ENCODE measurements at regions not wholly inside any gene's neighbourhood (a gene's known extent, or its start where the extent isn't known, plus 50 kb on each side); places are given as distances from the start of the nearest gene placed in this dataset.
"Not testable (repeated sequence)": the region's sequence is repeated elsewhere in the genome, so short reads cannot be mapped to it uniquely, and the experiment has no call there.

- Mint-ChIP-seq H3K9me3 (peaks cover 52% of the 10 kb centered on the region), H3K27ac (no peak overlapping the region), H3K27me3 (no peaks in the 10 kb centered on the region), H3K4me1 (ENCODE audit: low read depth) (no peaks in the 10 kb centered on the region), H3K4me3 (no peak overlapping the region), H3K36me3 (ENCODE audit: low read depth) (no peaks in the 10 kb centered on the region)
- intact Hi-C loops (cut with micrococcal nuclease) = no loop called here
Measured at GRCh38 chr11:37306563-37306962, 708.5 kb upstream of the RAG2 start.

DNA sequence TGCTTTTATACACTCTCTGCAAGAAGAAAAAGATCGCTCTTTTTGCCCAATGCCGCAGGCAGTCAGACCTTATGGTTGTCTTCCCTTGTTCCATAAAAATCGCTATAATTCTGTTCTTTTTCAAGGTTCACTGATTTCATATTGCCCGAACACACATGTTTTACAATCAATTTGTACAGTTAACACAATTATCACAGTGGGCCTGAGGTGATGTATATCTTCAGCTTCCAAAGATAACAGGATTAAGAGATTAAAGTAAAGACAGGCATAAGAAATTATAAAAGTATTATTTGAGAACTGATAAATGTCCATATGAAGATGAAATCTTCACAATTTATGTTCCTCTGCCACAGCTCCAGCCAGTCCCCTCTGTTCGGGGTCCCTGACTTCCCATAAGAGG, 703.4 kb upstream of the RAG2 start:
- not testable (repeated sequence) for H3K4me3 Mint-ChIP-seq; H3K27ac Mint-ChIP-seq; H3K4me1 Mint-ChIP-seq (ENCODE audit: low read depth)

GRCh38 chr11:37298173-37298572, 700.1 kb upstream of the RAG2 start:
- H3K27ac Mint-ChIP-seq = no peak overlapping the region
- no peaks in the 10 kb centered on the region for H3K36me3 Mint-ChIP-seq (ENCODE audit: low read depth)

More for the DNA sequence above, 703.4 kb upstream of the RAG2 start:
- intact Hi-C loops (cut with micrococcal nuclease); H3K36me3 Mint-ChIP-seq (ENCODE audit: low read depth); H3K27me3 Mint-ChIP-seq: not testable (repeated sequence)
- H3K9me3 Mint-ChIP-seq = peaks cover 75% of the 10 kb centered on the region

GRCh38 chr11:37286890-37287289, 688.9 kb upstream of the RAG2 start:
- Mint-ChIP-seq H3K4me3 (no peak overlapping the region), H3K27ac (no peak overlapping the region), H3K4me1 (ENCODE audit: low read depth) (no peaks in the 10 kb centered on the region), H3K27me3 (no peaks in the 10 kb centered on the region), H3K9me3 (peaks cover 49% of the 10 kb centered on the region), H3K36me3 (ENCODE audit: low read depth) (no peaks in the 10 kb centered on the region)
- intact Hi-C loops (cut with micrococcal nuclease) = no loop called here

More at GRCh38 chr11:37298173-37298572, 700.1 kb upstream of the RAG2 start:
- Mint-ChIP-seq H3K4me1 (ENCODE audit: low read depth) (no peaks in the 10 kb centered on the region), H3K9me3 (peaks cover 74% of the 10 kb centered on the region), H3K4me3 (no peak overlapping the region), H3K27me3 (no peaks in the 10 kb centered on the region)
- intact Hi-C loops (cut with micrococcal nuclease) = no loop called here

- Mint-ChIP-seq H3K36me3 (ENCODE audit: low read depth) (no peaks in the 10 kb centered on the region), H3K9me3 (peaks cover 46% of the 10 kb centered on the region), H3K4me3 (no peak overlapping the region), H3K27ac (no peak overlapping the region), H3K27me3 (no peaks in the 10 kb centered on the region), H3K4me1 (ENCODE audit: low read depth) (no peaks in the 10 kb centered on the region)
- intact Hi-C loops (cut with micrococcal nuclease) = no loop called here
Measured at GRCh38 chr11:37282367-37282766, 684.3 kb upstream of the RAG2 start.

DNA sequence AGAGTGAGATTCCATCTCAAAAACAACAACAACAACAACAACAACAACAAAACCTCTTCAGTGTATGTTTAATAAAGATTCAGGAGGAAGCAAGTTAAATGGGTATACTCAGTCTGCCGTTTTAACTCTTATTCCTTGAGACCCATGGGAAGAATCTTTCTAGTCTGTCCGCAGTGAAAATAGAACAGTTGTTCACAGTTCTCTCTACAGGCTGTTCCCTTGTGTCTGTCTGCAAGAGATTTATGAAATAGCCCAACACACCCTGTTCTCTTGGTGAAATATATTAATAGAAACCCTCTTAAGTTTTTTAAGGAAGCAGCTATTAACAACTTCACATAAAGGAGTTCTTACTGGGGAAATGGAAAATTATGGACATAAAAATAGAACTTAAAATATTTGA, 682.2 kb upstream of the RAG2 start:
- Mint-ChIP-seq H3K4me3 (no peak overlapping the region), H3K36me3 (ENCODE audit: low read depth) (no peaks in the 10 kb centered on the region), H3K9me3 (peaks cover 35% of the 10 kb centered on the region), H3K27ac (no peak overlapping the region), H3K27me3 (no peaks in the 10 kb centered on the region), H3K4me1 (ENCODE audit: low read depth) (no peaks in the 10 kb centered on the region)
- intact Hi-C loops (cut with micrococcal nuclease) = no loop called here

GRCh38 chr11:37277896-37278465, 679.9 kb upstream of the RAG2 start:
- H3K27me3 Mint-ChIP-seq = no peaks in the 10 kb centered on the region
- H3K4me3 Mint-ChIP-seq = no peak overlapping the region
- no peaks in the 10 kb centered on the region for H3K4me1 Mint-ChIP-seq (ENCODE audit: low read depth)
- intact Hi-C loops (cut with micrococcal nuclease) = no loop called here
- peaks cover 35% of the 10 kb centered on the region for H3K9me3 Mint-ChIP-seq
- no peak overlapping the region for H3K27ac Mint-ChIP-seq
- H3K36me3 Mint-ChIP-seq (ENCODE audit: low read depth) = no peaks in the 10 kb centered on the region

DNA sequence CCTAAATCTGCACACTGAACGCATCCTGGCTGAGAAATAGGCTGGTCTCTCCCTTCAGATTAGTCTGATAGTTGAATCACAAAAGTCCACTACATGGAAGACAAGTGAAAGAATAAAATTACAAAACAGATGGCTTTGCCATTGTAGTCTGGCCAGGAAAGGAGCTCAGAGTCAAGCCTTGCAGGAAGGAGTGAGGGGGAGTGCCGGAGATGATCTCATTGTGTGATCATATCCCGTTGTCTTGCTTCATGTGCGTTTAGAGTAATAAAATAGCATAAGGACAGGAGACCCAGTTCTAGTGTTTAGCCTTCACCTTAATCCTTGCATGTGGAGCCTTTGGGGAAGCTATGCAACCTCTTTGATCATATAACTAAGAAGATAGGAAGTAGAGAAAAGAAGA, 666.7 kb upstream of the RAG2 start:
- H3K4me1 Mint-ChIP-seq (ENCODE audit: low read depth) = no peaks in the 10 kb centered on the region
- peaks cover 9% of the 10 kb centered on the region for H3K9me3 Mint-ChIP-seq
- no peak overlapping the region for H3K4me3 Mint-ChIP-seq
- no peaks in the 10 kb centered on the region for H3K27me3 Mint-ChIP-seq
- intact Hi-C loops (cut with micrococcal nuclease) = no loop called here
- no peak overlapping the region for H3K27ac Mint-ChIP-seq
- no peaks in the 10 kb centered on the region for H3K36me3 Mint-ChIP-seq (ENCODE audit: low read depth)

DNA sequence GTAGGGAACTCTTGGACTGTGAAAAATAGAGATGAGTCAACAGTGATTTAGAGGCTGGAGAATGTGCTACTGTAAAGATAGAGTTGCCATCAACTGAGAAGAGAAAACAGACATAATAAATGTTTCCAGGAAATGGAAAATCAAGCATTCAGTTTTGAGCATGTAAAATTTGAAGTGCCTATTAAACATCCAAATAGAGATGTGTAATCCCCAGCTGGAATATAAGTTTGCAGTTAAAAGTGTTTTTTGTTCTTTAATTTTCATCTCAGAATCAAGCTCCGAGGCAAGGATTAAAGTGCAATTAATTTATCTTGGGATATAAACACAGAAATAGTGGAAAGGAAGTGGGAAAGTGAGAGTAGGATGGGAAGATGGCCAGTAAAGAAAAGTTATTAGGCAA, 666.0 kb upstream of the RAG2 start:
- H3K9me3 Mint-ChIP-seq = peaks cover 9% of the 10 kb centered on the region
- no peaks in the 10 kb centered on the region for H3K4me1 Mint-ChIP-seq (ENCODE audit: low read depth)
- no peak overlapping the region for H3K27ac Mint-ChIP-seq
- no peak overlapping the region for H3K4me3 Mint-ChIP-seq
- intact Hi-C loops (cut with micrococcal nuclease) = no loop called here
- H3K27me3 Mint-ChIP-seq = no peaks in the 10 kb centered on the region
- H3K36me3 Mint-ChIP-seq (ENCODE audit: low read depth) = no peaks in the 10 kb centered on the region

DNA sequence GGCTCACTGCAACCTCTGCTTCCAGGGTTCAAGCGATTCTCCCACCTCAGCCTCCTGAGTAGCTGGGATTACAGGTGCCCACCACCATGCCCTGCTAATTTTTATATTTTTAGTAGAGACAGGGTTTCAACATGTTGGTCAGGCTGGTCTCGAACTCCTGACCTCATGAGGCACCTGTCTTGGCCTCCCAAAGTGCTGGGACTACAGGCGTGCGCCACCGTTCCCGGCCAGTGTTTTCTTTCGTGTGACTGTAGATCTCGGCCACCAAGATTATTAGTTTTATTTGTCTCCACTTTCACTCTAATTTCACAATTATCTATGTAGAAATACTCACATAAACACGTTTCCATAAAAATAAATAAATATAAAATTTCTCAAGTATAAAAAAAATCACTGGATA, 665.4 kb upstream of the RAG2 start:
- intact Hi-C loops (cut with micrococcal nuclease); H3K27ac Mint-ChIP-seq; H3K36me3 Mint-ChIP-seq (ENCODE audit: low read depth): not testable (repeated sequence)

DNA sequence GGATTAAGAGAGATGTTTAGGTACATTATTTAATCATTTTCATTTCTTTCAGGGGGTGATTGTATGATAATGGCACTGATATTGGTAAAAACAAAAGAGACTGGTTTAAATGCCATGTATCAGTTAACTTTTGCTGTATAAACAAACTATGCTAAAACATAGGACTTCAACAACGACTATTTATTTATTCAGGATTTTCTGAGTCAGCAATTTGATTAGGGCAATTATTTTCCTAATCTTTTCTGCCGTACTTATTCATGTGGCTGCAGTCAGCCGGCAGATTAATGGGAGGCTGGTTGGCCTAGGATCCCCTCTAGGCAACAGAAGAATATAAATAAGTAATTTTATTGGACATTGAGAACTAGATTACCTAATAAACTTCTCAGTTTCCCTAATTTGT, 661.7 kb upstream of the RAG2 start:
- no peak overlapping the region for H3K27ac Mint-ChIP-seq
- H3K9me3 Mint-ChIP-seq = peaks cover 22% of the 10 kb centered on the region
- no peak overlapping the region for H3K4me3 Mint-ChIP-seq
- H3K27me3 Mint-ChIP-seq = no peaks in the 10 kb centered on the region
- no peaks in the 10 kb centered on the region for H3K4me1 Mint-ChIP-seq (ENCODE audit: low read depth)
- no peaks in the 10 kb centered on the region for H3K36me3 Mint-ChIP-seq (ENCODE audit: low read depth)
- intact Hi-C loops (cut with micrococcal nuclease) = no loop called here

More for the DNA sequence above, 665.4 kb upstream of the RAG2 start:
- peaks cover 14% of the 10 kb centered on the region for H3K9me3 Mint-ChIP-seq
- not testable (repeated sequence) for H3K4me3 Mint-ChIP-seq; H3K27me3 Mint-ChIP-seq; H3K4me1 Mint-ChIP-seq (ENCODE audit: low read depth)

GRCh38 chr11:37248145-37248544, 650.1 kb upstream of the RAG2 start:
- Mint-ChIP-seq H3K36me3 (ENCODE audit: low read depth) (no peaks in the 10 kb centered on the region), H3K4me1 (ENCODE audit: low read depth) (no peaks in the 10 kb centered on the region), H3K27me3 (no peaks in the 10 kb centered on the region), H3K4me3 (no peak overlapping the region), H3K9me3 (peaks cover 60% of the 10 kb centered on the region), H3K27ac (no peak overlapping the region)
- intact Hi-C loops (cut with micrococcal nuclease) = no loop called here

DNA sequence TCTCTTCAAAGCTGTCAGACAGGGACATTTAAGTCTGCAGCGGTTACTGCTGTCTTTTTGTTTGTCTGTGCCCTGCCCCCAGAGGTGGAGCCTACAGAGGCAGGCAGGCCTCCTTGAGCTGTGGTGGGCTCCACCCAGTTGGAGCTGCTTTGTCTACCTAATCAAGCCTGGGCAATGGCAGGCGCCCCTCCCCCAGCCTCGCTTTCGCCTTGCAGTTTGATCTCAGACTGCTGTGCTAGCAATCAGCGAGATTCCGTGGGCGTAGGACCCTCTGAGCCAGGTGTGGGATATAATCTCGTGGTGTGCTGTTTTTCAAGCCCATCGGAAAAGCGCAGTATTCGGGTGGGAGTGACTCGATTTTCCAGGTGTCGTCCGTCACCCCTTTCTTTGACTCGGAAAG, 648.1 kb upstream of the RAG2 start:
- H3K4me3 Mint-ChIP-seq; H3K36me3 Mint-ChIP-seq (ENCODE audit: low read depth); H3K27ac Mint-ChIP-seq; H3K4me1 Mint-ChIP-seq (ENCODE audit: low read depth); intact Hi-C loops (cut with micrococcal nuclease); H3K27me3 Mint-ChIP-seq: not testable (repeated sequence)
- peaks cover 51% of the 10 kb centered on the region for H3K9me3 Mint-ChIP-seq

- intact Hi-C loops (cut with micrococcal nuclease) = no loop called here
- H3K9me3 Mint-ChIP-seq = peaks cover 9% of the 10 kb centered on the region
- no peaks in the 10 kb centered on the region for H3K27me3 Mint-ChIP-seq
- H3K27ac Mint-ChIP-seq = no peak overlapping the region
- H3K36me3 Mint-ChIP-seq (ENCODE audit: low read depth) = no peaks in the 10 kb centered on the region
- H3K4me1 Mint-ChIP-seq (ENCODE audit: low read depth) = no peaks in the 10 kb centered on the region
- H3K4me3 Mint-ChIP-seq = no peak overlapping the region
Measured at GRCh38 chr11:37230865-37231264, 632.8 kb upstream of the RAG2 start.

- no peaks in the 10 kb centered on the region for H3K36me3 Mint-ChIP-seq (ENCODE audit: low read depth)
- no peaks in the 10 kb centered on the region for H3K27me3 Mint-ChIP-seq
- H3K4me1 Mint-ChIP-seq (ENCODE audit: low read depth) = no peaks in the 10 kb centered on the region
- intact Hi-C loops (cut with micrococcal nuclease) = no loop called here
- H3K4me3 Mint-ChIP-seq = no peak overlapping the region
- peaks cover 52% of the 10 kb centered on the region for H3K9me3 Mint-ChIP-seq
- no peak overlapping the region for H3K27ac Mint-ChIP-seq
Measured at GRCh38 chr11:37223962-37224361, 625.9 kb upstream of the RAG2 start.

Data from dendritic cell treated with granulocyte-macrophage colony-stimulating factor and Interleukin-4, amounts not matched to agents 40 ng/mL and 50 ng/mL, for 4 days (primary cell).